ENCODE measurements at regions not wholly inside any gene's neighbourhood (a gene's known extent, or its start where the extent isn't known, plus 50 kb on each side); places are given as distances from the start of the nearest gene placed in this dataset.

GRCh38 chr2:212770240-212770639 lies 231.6 kb upstream of the ERBB4 start:
- POLR2A ChIA-PET, result no interaction called here
- H2AFZ ChIP-seq (ENCODE audit: control insufficient read depth, low read depth, low read length), result no peak overlapping the region
- TF ChIP-seq, protein P1, sequence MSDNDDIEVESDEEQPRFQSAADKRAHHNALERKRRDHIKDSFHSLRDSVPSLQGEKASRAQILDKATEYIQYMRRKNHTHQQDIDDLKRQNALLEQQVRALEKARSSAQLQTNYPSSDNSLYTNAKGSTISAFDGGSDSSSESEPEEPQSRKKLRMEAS (IDR thresholded peaks at IDR 0.05; ENCODE audit: low read depth, low read length), result no peak
- TF ChIP-seq EED (IDR thresholded peaks at IDR 0.05; ENCODE audit: low read depth) (no peak), BCL11A (IDR thresholded peaks at IDR 0.05; ENCODE audit: low read depth, low read length) (no peak), FOS (IDR thresholded peaks at IDR 0.05; ENCODE audit: borderline replicate concordance, extremely low read depth, insufficient read length) (no peak), SIX5 (IDR thresholded peaks at IDR 0.05; ENCODE audit: low read depth, low read length, severe bottlenecking) (no peak), SPI1 (IDR thresholded peaks at IDR 0.05; ENCODE audit: borderline replicate concordance, insufficient read depth, low read depth, low read length) (no peak), YBX1 (IDR thresholded peaks at IDR 0.05) (no peak), STAT1 (conservative IDR thresholded peaks at IDR 0.05) (no peak)
- no peak overlapping the region for H3K9ac ChIP-seq (ENCODE audit: control insufficient read depth, insufficient read depth, low read length)
- DNase-seq (ENCODE audit: low read depth, low spot score), result no peak
- RAD21 ChIA-PET (ENCODE audit: unreplicated experiment), result interaction anchor here (0.5 kb wide), 1 partner anchor 352 kb away, joined by 3 read pairs; no protein-coding TSS in a partner anchor
- no peaks in the 10 kb centered on the region for H3K79me2 ChIP-seq (ENCODE audit: control insufficient read depth, insufficient read depth, low read length)
- no peak for ATAC-seq
- SMC1A ChIA-PET (ENCODE audit: uncharacterized antibody, unreplicated experiment), result no interaction called here
- WGBS (ENCODE audit: insufficient coverage, insufficient replicate concordance, low lambda C conversion rate, missing lambda C conversion rate), result 79% methylated on average over 3 of the region's 3 CpGs
- in situ Hi-C loops (cut with MboI), result loop anchor here (10.0 kb wide), 1 partner anchor 385 kb away; the partner anchor contains the start of gene IKZF2
- no TSS peak for BruUV-seq (replicated peaks)
- H3K4me1 ChIP-seq (ENCODE audit: control insufficient read depth, insufficient read depth, low read length), result no peaks in the 10 kb centered on the region
- H3K4me2 ChIP-seq (ENCODE audit: control insufficient read depth, insufficient read depth), result no peak overlapping the region
- H3K27ac ChIP-seq (ENCODE audit: control insufficient read depth, insufficient read depth), result no peak overlapping the region
- H3K36me3 ChIP-seq (ENCODE audit: control insufficient read depth in 2 of 2, insufficient read depth in 2 of 2, low read length in 1 of 2), result no peaks in the 10 kb centered on the region
- no peak for FAIRE-seq
- intact Hi-C loops (cut with micrococcal nuclease; ENCODE audit: unreplicated experiment), result no loop called here
- CTCF ChIA-PET, result interaction anchor here (1.7 kb wide), 1 partner anchor 9 kb away, joined by 4 read pairs; no protein-coding TSS in a partner anchor
- no peaks in the 10 kb centered on the region for H3K9me3 ChIP-seq (replicated peaks; ENCODE audit: control insufficient read depth, insufficient read depth, low read length)
- H3K4me3 ChIP-seq, result no peak overlapping the region
- H3K27me3 ChIP-seq (replicated peaks in 1 of 2; ENCODE audit: control insufficient read depth in 2 of 2, insufficient read depth in 2 of 2, low read length in 1 of 2), result no peaks in the 10 kb centered on the region
- no peaks in the 10 kb centered on the region for H4K20me1 ChIP-seq (ENCODE audit: control insufficient read depth, insufficient read depth)

GRCh38 chr2:212766921-212767320 lies 228.3 kb upstream of the ERBB4 start:
- H3K9me3 ChIP-seq (replicated peaks; ENCODE audit: control insufficient read depth, insufficient read depth, low read length), result no peaks in the 10 kb centered on the region
- no peaks in the 10 kb centered on the region for H3K27me3 ChIP-seq (replicated peaks in 1 of 2; ENCODE audit: control insufficient read depth in 2 of 2, insufficient read depth in 2 of 2, low read length in 1 of 2)
- H3K9ac ChIP-seq (ENCODE audit: control insufficient read depth, insufficient read depth, low read length), result no peak overlapping the region
- SMC1A ChIA-PET (ENCODE audit: uncharacterized antibody, unreplicated experiment), result interaction anchor here (0.9 to 1.7 kb wide), 2 partner anchors 11 to 29 kb away, joined by 3 to 4 read pairs; no protein-coding TSS in a partner anchor
- H4K20me1 ChIP-seq (ENCODE audit: control insufficient read depth, insufficient read depth), result no peaks in the 10 kb centered on the region
- CTCF ChIA-PET, result no interaction called here
- no peak for FAIRE-seq
- H3K36me3 ChIP-seq (ENCODE audit: control insufficient read depth in 2 of 2, insufficient read depth in 2 of 2, low read length in 1 of 2), result no peaks in the 10 kb centered on the region
- H3K79me2 ChIP-seq (ENCODE audit: control insufficient read depth, insufficient read depth, low read length), result no peaks in the 10 kb centered on the region
- BruUV-seq (replicated peaks), result no TSS peak
- no peak for ATAC-seq
- RAD21 ChIA-PET (ENCODE audit: unreplicated experiment), result no interaction called here
- H2AFZ ChIP-seq (ENCODE audit: control insufficient read depth, low read depth, low read length), result no peak overlapping the region
- H3K4me3 ChIP-seq, result no peak overlapping the region
- H3K27ac ChIP-seq (ENCODE audit: control insufficient read depth, insufficient read depth), result no peak overlapping the region
- in situ Hi-C loops (cut with MboI) (no loop called here), intact Hi-C loops (cut with micrococcal nuclease; ENCODE audit: unreplicated experiment) (no loop called here)
- 62% methylated on average over 4 of the region's 4 CpGs for WGBS (ENCODE audit: insufficient coverage, insufficient replicate concordance, low lambda C conversion rate, missing lambda C conversion rate)
- POLR2A ChIA-PET, result no interaction called here
- no peak overlapping the region for H3K4me2 ChIP-seq (ENCODE audit: control insufficient read depth, insufficient read depth)
- no peaks in the 10 kb centered on the region for H3K4me1 ChIP-seq (ENCODE audit: control insufficient read depth, insufficient read depth, low read length)
- DNase-seq (ENCODE audit: low read depth, low spot score), result no peak
- no peak for TF ChIP-seq WRNIP1 (IDR thresholded peaks at IDR 0.05; ENCODE audit: borderline replicate concordance, low read depth, low read length)
- no peak for TF ChIP-seq ETV6 (conservative IDR thresholded peaks at IDR 0.05 in 1 of 2, IDR thresholded peaks at IDR 0.05 in 1 of 2; ENCODE audit: borderline replicate concordance in 1 of 2, low read depth in 1 of 2)
- no peak for TF ChIP-seq BCLAF1 (IDR thresholded peaks at IDR 0.05)
- no peak for TF ChIP-seq PAX8 (IDR thresholded peaks at IDR 0.05)
- no peak for TF ChIP-seq IRF4 (IDR thresholded peaks at IDR 0.05; ENCODE audit: low read depth, low read length)
- TF ChIP-seq SKIL (IDR thresholded peaks at IDR 0.05; ENCODE audit: low read depth, poor library complexity, severe bottlenecking), result no peak

All from GM12878 (cell line).